GM12892 (cell line): ENCODE measurements at regions not wholly inside any gene's neighbourhood (a gene's known extent, or its start where the extent isn't known, plus 50 kb on each side); places are given as distances from the start of the nearest gene placed in this dataset.

Experiments used
- POLR2A ChIP-seq: IDR thresholded peaks from 2 replicates; pipeline ENCODE4 v1.6.1; 2011; ENCODE audit warnings: low read depth, low read length, control low read depth
- POLR2AphosphoS5 ChIP-seq: IDR thresholded peaks from 2 replicates; pipeline ENCODE4 v1.6.1; 2011; ENCODE audit warnings: low read depth, low read length, control low read depth
- TAF1 ChIP-seq: IDR thresholded peaks from 2 replicates; pipeline ENCODE4 v1.6.1; 2011; ENCODE audit warnings: low read depth, mild to moderate bottlenecking, control low read depth, low read length, borderline replicate concordance

DNA sequence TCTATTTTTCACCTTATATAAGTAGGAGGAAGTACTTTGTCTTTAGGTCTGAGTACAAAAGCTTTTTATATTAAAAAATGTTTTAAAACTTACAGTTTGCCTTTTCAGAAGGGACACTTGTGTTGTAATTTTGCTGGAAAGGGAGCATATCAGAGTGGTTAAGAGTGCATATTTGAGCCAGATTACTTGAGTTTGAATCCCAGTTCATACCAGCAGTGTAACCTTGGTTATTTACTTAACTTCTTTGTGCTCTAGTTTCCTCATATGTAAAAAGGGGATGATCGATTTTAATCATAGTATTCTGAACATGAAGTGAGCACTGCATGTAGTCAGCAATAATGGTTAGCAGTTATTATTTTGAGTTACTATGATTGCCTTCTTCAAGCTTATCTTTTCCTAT is 78.3 kb upstream of the SLC4A4 start:
- TF ChIP-seq POLR2A (no peak), POLR2AphosphoS5 (no peak), TAF1 (no peak)
